ENCODE measurements at regions not wholly inside any gene's neighbourhood (a gene's known extent, or its start where the extent isn't known, plus 50 kb on each side); places are given as distances from the start of the nearest gene placed in this dataset.
"Not testable (repeated sequence)": the region's sequence is repeated elsewhere in the genome, so short reads cannot be mapped to it uniquely, and the experiment has no call there.

DNA sequence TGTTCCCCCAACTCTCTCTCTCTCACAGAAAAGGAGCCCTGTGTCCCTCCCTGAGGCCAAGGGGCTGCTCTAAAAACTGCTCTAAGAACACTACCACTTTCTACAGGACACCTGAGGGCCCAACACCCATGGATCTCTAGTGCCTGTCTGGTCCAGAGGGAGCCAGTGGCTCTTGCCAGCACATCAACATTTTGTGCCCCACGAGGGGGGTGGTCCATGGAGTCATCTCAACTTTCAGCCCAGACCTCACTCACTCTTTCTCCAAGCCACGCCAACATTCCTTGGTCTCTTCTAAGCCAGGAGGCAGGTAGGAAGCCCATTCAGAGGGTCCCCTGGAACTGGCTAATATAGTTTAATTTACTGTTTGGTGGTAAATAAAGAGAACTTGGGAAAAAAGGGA is 469.0 kb upstream of the ZNG1F start:
- TF ChIP-seq, protein P1, sequence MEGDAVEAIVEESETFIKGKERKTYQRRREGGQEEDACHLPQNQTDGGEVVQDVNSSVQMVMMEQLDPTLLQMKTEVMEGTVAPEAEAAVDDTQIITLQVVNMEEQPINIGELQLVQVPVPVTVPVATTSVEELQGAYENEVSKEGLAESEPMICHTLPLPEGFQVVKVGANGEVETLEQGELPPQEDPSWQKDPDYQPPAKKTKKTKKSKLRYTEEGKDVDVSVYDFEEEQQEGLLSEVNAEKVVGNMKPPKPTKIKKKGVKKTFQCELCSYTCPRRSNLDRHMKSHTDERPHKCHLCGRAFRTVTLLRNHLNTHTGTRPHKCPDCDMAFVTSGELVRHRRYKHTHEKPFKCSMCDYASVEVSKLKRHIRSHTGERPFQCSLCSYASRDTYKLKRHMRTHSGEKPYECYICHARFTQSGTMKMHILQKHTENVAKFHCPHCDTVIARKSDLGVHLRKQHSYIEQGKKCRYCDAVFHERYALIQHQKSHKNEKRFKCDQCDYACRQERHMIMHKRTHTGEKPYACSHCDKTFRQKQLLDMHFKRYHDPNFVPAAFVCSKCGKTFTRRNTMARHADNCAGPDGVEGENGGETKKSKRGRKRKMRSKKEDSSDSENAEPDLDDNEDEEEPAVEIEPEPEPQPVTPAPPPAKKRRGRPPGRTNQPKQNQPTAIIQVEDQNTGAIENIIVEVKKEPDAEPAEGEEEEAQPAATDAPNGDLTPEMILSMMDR (optimal IDR thresholded peaks at IDR 0.05 in 1 of 3, IDR thresholded peaks at IDR 0.05 in 1 of 3, conservative IDR thresholded peaks at IDR 0.05 in 1 of 3; ENCODE audit: extremely low read depth in 1 of 3, insufficient read depth in 2 of 3, low read length in 3 of 3), result not testable (repeated sequence)
- not testable (repeated sequence) for TF ChIP-seq EZH2 (IDR thresholded peaks at IDR 0.05; ENCODE audit: low read length)
